H9 (cell line): ENCODE measurements at regions not wholly inside any gene's neighbourhood (a gene's known extent, or its start where the extent isn't known, plus 50 kb on each side); places are given as distances from the start of the nearest gene placed in this dataset.

ENCODE experiments used
- DNase-seq: peaks from one replicate; pipeline ENCODE4 v3.0.0-alpha.2; 2017
- H2AFZ ChIP-seq: one replicate; pipeline ENCODE4 v1.6.1; 2013; ENCODE audit warnings: mild to moderate bottlenecking, low read length, control low read depth, moderate library complexity
- H2AK5ac ChIP-seq: 2 replicates; pipeline ENCODE4 v1.6.1; 2013; ENCODE audit warnings: low read length, control low read depth, mixed read lengths; ENCODE audit not compliant: insufficient read length
- H2BK120ac ChIP-seq: one replicate; pipeline ENCODE4 v1.6.1; 2013; ENCODE audit warnings: low read depth, mild to moderate bottlenecking, low read length, control low read depth, inconsistent platforms; ENCODE audit not compliant: poor library complexity, severe bottlenecking
- H2BK12ac ChIP-seq: 2 replicates; pipeline ENCODE4 v1.6.1; 2013; ENCODE audit warnings: low read length, control low read depth, mixed read lengths, low read depth; ENCODE audit not compliant: insufficient read length
- H2BK15ac ChIP-seq: 2 replicates; pipeline ENCODE4 v1.6.1; 2013; ENCODE audit warnings: low read depth, low read length, control low read depth
- H2BK20ac ChIP-seq: one replicate; pipeline ENCODE4 v1.6.1; 2013; ENCODE audit warnings: low read depth, mild to moderate bottlenecking, low read length, control low read depth, inconsistent platforms; ENCODE audit not compliant: poor library complexity, severe bottlenecking
- H2BK5ac ChIP-seq: 2 replicates; pipeline ENCODE4 v1.6.1; 2013; ENCODE audit warnings: low read length, control low read depth, mixed read lengths; ENCODE audit not compliant: insufficient read length
- H3K14ac ChIP-seq: 2 replicates; pipeline ENCODE4 v1.6.1; 2013; ENCODE audit warnings: low read length, control low read depth; ENCODE audit not compliant: insufficient read depth
- H3K18ac ChIP-seq: 2 replicates; pipeline ENCODE4 v1.6.1; 2013; ENCODE audit warnings: low read depth, mild to moderate bottlenecking, mixed read lengths, low read length, control low read depth; ENCODE audit not compliant: insufficient read length
- H3K23ac ChIP-seq: 2 replicates; pipeline ENCODE4 v1.6.1; 2013; ENCODE audit warnings: low read length, control low read depth, mixed read lengths, low read depth; ENCODE audit not compliant: insufficient read length
- H3K23me2 ChIP-seq: 2 replicates; pipeline ENCODE4 v1.6.1; 2013; ENCODE audit warnings: low read depth, mild to moderate bottlenecking, mixed read lengths, low read length, control low read depth; ENCODE audit not compliant: insufficient read length, poor library complexity, severe bottlenecking
- H3K27ac ChIP-seq: 2 replicates; pipeline ENCODE4 v1.5.1; 2013; ENCODE audit warnings: low read length, control low read depth, mixed read lengths, low read depth; ENCODE audit not compliant: insufficient read length
- H3K27me3 ChIP-seq: 2 replicates; pipeline ENCODE4 v1.6.1; 2013; ENCODE audit warnings: low read length, control low read depth, inconsistent platforms; ENCODE audit not compliant: insufficient read depth
- H3K4ac ChIP-seq: 2 replicates; pipeline ENCODE4 v1.6.1; 2013; ENCODE audit warnings: low read depth, mild to moderate bottlenecking, control low read depth, inconsistent platforms, low read length, moderate library complexity
- H3K4me1 ChIP-seq: 2 replicates; pipeline ENCODE4 v1.6.1; 2013; ENCODE audit warnings: low read length, control low read depth, inconsistent platforms; ENCODE audit not compliant: insufficient read depth
- H3K4me2 ChIP-seq: 2 replicates; pipeline ENCODE4 v1.6.1; 2013; ENCODE audit warnings: low read length, control low read depth, mixed read lengths; ENCODE audit not compliant: insufficient read length, insufficient read depth
- H3K56ac ChIP-seq: 2 replicates; pipeline ENCODE4 v1.6.1; 2013; ENCODE audit warnings: low read depth, mild to moderate bottlenecking, mixed read lengths, low read length, control low read depth; ENCODE audit not compliant: insufficient read length
- H3K79me1 ChIP-seq: 2 replicates; pipeline ENCODE4 v1.6.1; 2013; ENCODE audit warnings: low read depth, mild to moderate bottlenecking, moderate library complexity, low read length, control low read depth, inconsistent platforms; ENCODE audit not compliant: insufficient read depth, poor library complexity, severe bottlenecking
- H3K79me2 ChIP-seq: 2 replicates; pipeline ENCODE4 v1.6.1; 2013; ENCODE audit warnings: low read length, control low read depth, inconsistent platforms; ENCODE audit not compliant: insufficient read depth
- H3K9ac ChIP-seq: 2 replicates; pipeline ENCODE4 v1.6.1; 2013; ENCODE audit warnings: low read length, control low read depth, mixed read lengths; ENCODE audit not compliant: insufficient read length; ENCODE audit errors: extremely low read depth
- H3K9me3 ChIP-seq: one replicate; pipeline ENCODE4 v1.6.1; 2013; ENCODE audit warnings: low read depth, low read length, inconsistent platforms; ENCODE audit not compliant: control insufficient read depth
- H3T11ph ChIP-seq: one replicate; pipeline ENCODE4 v1.6.1; 2013; ENCODE audit warnings: mild to moderate bottlenecking, low read length, control low read depth, inconsistent platforms
- H4K20me1 ChIP-seq: one replicate; pipeline ENCODE4 v1.6.1; 2013; ENCODE audit not compliant: control insufficient read depth, insufficient read length, insufficient read depth
- H4K5ac ChIP-seq: 2 replicates; pipeline ENCODE4 v1.6.1; 2013; ENCODE audit warnings: low read depth, mild to moderate bottlenecking, mixed read lengths, low read length, control low read depth; ENCODE audit not compliant: insufficient read length
- H4K8ac ChIP-seq: replicated peaks from 2 replicates; pipeline ENCODE4 v1.6.1; 2013; ENCODE audit warnings: low read length, control low read depth, mixed read lengths, low read depth; ENCODE audit not compliant: insufficient read length
- H4K91ac ChIP-seq: 2 replicates; pipeline ENCODE4 v1.6.1; 2013; ENCODE audit warnings: low read depth, mild to moderate bottlenecking, moderate library complexity, mixed read lengths, low read length, control low read depth; ENCODE audit not compliant: insufficient read length
- H3K27ac Mint-ChIP-seq, 3 experiments: 2 replicates in 2 of 3; 3 replicates in 1 of 3; pipeline ENCODE4 v1.8.0; 2020 to 2021; ENCODE audit warnings: mixed read lengths in 3 of 3, mild to moderate bottlenecking in 1 of 3, moderate library complexity in 1 of 3
- H3K27me3 Mint-ChIP-seq: 2 replicates; pipeline ENCODE4 v1.8.0; 2021; ENCODE audit warnings: low read depth, mild to moderate bottlenecking, moderate library complexity, mixed read lengths
- H3K36me3 Mint-ChIP-seq, 3 experiments: 2 replicates in 2 of 3; 3 replicates in 1 of 3; pipeline ENCODE4 v1.8.0; 2020 to 2021; ENCODE audit warnings: low read depth in 3 of 3, mixed read lengths in 3 of 3; ENCODE audit not compliant: insufficient read depth in 1 of 3
- H3K4me1 Mint-ChIP-seq, 2 experiments: 2 replicates each; pipeline ENCODE4 v1.8.0; 2020; ENCODE audit warnings: mixed read lengths in 2 of 2
- H3K4me3 Mint-ChIP-seq, 2 experiments: 2 replicates in 1 of 2; 3 replicates in 1 of 2; pipeline ENCODE4 v1.8.0; 2020 to 2021; ENCODE audit warnings: mild to moderate bottlenecking in 2 of 2, mixed read lengths in 2 of 2, moderate library complexity in 1 of 2
- H3K9me3 Mint-ChIP-seq, 2 experiments: 2 replicates in 1 of 2; 3 replicates in 1 of 2; pipeline ENCODE4 v1.8.0; 2020; ENCODE audit warnings: mild to moderate bottlenecking in 2 of 2, mixed read lengths in 2 of 2, moderate library complexity in 1 of 2
- CTCF ChIP-seq: fragments of 200-600 bp; sonication (generic); conservative IDR thresholded peaks from 3 replicates; pipeline ENCODE4 v1.8.0; 2021; ENCODE audit warnings: antibody characterized with exemption, mild to moderate bottlenecking
- WGBS: extraction: QIAGEN DNeasy Blood & Tissue Kit; methylation state at CpG from one replicate; pipeline ENCODE4 v1.1.7; 2013; ENCODE audit warnings: missing lambda C conversion rate, low lambda C conversion rate, mixed read lengths; ENCODE audit not compliant: insufficient read length; ENCODE audit errors: extremely low coverage; 5-methylcytosine and 5-hydroxymethylcytosine counted together

DNA sequence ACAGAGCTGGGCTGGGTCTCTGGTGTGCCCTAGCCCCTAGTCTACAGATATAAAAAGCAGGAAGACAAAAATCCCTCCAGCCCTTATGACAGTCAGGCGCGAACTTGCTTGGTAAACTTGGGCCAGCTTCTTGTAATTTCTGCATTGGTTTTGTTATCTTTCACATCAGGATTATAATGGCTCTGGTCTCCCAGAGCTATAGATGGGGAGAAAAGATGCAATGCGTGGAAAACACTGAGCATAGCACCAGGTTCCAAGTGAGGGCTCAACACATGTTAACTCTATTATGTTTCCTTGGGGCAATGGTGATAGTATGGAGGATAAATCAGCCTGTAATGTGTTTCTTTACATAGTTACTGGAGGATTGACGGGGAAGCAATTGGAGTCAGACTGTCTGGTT is 246.8 kb upstream of the KCNG1 start:
- no peak overlapping the region for H3K4ac ChIP-seq
- H2BK12ac ChIP-seq, result no peak overlapping the region
- Mint-ChIP-seq H3K27ac (no peak overlapping the region), H3K4me1 (no peaks in the 10 kb centered on the region; a peak in 1 of 4 replicates), H3K9me3 (peaks cover 25% of the 10 kb centered on the region in 2 experiments), H3K27me3 (peaks cover 3% of the 10 kb centered on the region), H3K36me3 (peaks cover 6 to 16% (median 10%) of the 10 kb centered on the region in 3 experiments; a peak in 5 of 7 replicates), H3K4me3 (no peak overlapping the region)
- no peak overlapping the region for H3K14ac ChIP-seq
- H4K8ac ChIP-seq, result no peak overlapping the region
- no peak overlapping the region for H2AK5ac ChIP-seq
- no peak overlapping the region for H4K91ac ChIP-seq
- peaks cover 4% of the 10 kb centered on the region for H4K20me1 ChIP-seq
- H2BK120ac ChIP-seq, result no peak overlapping the region
- H4K5ac ChIP-seq, result no peak overlapping the region
- H3K9me3 ChIP-seq, result peaks cover 8% of the 10 kb centered on the region
- no peaks in the 10 kb centered on the region for H3K4me1 ChIP-seq
- H3K27ac ChIP-seq, result no peak overlapping the region
- no peak for DNase-seq
- WGBS, result no CpG with 5 or more reads among the region's 4 CpGs
- H3K27me3 ChIP-seq, result no peaks in the 10 kb centered on the region; the same call in 1 of the 2 replicates
- no peak overlapping the region for H2BK5ac ChIP-seq
- TF ChIP-seq CTCF, result no peak
- H3K56ac ChIP-seq, result no peak overlapping the region
- H2BK15ac ChIP-seq, result no peak overlapping the region
- H3K23ac ChIP-seq, result no peak overlapping the region
- no peak overlapping the region for H2BK20ac ChIP-seq
- no peaks in the 10 kb centered on the region for H3K79me2 ChIP-seq
- no peak overlapping the region for H3T11ph ChIP-seq
- H3K23me2 ChIP-seq, result no peaks in the 10 kb centered on the region
- H3K9ac ChIP-seq, result no peak overlapping the region
- no peak overlapping the region for H3K4me2 ChIP-seq
- H3K18ac ChIP-seq, result no peak overlapping the region
- no peak overlapping the region for H2AFZ ChIP-seq
- H3K79me1 ChIP-seq, result no peaks in the 10 kb centered on the region
